OCI-LY3 (cell line): ENCODE measurements at regions not wholly inside any gene's neighbourhood (a gene's known extent, or its start where the extent isn't known, plus 50 kb on each side); places are given as distances from the start of the nearest gene placed in this dataset.

Source experiments
- EZH2phosphoT487 ChIP-seq: fragments of 200-600 bp; shearing (Covaris generic); IDR thresholded peaks from 2 replicates; pipeline ENCODE4 v1.6.1; 2018; ENCODE audit warnings: antibody characterized with exemption, mixed run types, low read depth
- TF ChIP-seq, protein P1 (sequence below): fragments of 200-600, 300-600 bp; sonication (generic); IDR thresholded peaks from 2 replicates; pipeline ENCODE4 v1.5.1; 2014; ENCODE audit warnings: antibody characterized with exemption, low read length, low read depth

DNA sequence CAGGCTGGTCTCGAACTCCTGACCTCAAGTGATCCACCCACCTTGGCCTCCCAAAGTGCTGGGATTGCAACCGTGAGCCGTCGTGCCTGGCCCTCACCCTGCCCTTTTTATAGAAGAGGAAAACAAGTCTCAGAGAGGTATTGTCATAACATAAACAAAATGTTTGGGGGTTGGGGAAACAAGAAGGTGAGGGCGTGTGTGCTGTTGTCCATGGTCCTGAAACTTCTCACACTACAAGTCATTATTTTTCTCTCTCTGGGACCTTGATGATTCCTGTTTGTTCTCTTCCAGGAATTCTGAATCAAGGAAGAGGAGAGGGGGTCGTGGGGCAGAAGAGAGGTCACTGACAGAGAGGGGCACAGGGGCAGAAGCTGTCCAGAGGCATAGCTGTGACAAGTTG, 160.2 kb upstream of the LHX1 start:
- TF ChIP-seq, protein P1, sequence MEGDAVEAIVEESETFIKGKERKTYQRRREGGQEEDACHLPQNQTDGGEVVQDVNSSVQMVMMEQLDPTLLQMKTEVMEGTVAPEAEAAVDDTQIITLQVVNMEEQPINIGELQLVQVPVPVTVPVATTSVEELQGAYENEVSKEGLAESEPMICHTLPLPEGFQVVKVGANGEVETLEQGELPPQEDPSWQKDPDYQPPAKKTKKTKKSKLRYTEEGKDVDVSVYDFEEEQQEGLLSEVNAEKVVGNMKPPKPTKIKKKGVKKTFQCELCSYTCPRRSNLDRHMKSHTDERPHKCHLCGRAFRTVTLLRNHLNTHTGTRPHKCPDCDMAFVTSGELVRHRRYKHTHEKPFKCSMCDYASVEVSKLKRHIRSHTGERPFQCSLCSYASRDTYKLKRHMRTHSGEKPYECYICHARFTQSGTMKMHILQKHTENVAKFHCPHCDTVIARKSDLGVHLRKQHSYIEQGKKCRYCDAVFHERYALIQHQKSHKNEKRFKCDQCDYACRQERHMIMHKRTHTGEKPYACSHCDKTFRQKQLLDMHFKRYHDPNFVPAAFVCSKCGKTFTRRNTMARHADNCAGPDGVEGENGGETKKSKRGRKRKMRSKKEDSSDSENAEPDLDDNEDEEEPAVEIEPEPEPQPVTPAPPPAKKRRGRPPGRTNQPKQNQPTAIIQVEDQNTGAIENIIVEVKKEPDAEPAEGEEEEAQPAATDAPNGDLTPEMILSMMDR, result no peak
- TF ChIP-seq EZH2phosphoT487, result no peak
